ENCODE measurements at regions not wholly inside any gene's neighbourhood (a gene's known extent, or its start where the extent isn't known, plus 50 kb on each side); places are given as distances from the start of the nearest gene placed in this dataset.
"Not testable (repeated sequence)": the region's sequence is repeated elsewhere in the genome, so short reads cannot be mapped to it uniquely, and the experiment has no call there.

DNA sequence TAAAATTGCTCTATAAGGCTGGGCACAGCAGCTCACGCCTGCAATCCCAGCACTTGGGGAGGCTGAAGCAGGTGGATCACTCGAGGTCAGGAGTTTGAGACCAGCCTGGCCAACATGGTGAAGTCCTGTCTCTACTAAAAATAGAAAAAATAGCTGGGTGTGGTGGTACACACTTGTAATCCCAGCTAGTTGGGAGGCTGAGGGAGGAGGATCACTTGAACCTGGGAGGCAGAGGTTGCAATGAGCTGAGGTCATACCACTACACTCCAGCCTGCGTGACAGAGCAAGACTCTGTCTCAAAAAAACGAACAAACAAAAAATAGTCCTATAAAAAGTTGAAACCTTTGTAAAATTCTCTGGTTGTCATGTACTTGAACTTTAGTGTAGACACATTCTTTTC, 93.0 kb upstream of the KIF26B start:
- DNase-seq (ENCODE audit: low read depth): not testable (repeated sequence)

GRCh38 chr1:245060684-245061374, 94.0 kb upstream of the KIF26B start:
- no peak for DNase-seq (ENCODE audit: low read depth)

GRCh38 chr1:245059806-245060424, 94.9 kb upstream of the KIF26B start:
- no peak for DNase-seq (ENCODE audit: low read depth)

DNA sequence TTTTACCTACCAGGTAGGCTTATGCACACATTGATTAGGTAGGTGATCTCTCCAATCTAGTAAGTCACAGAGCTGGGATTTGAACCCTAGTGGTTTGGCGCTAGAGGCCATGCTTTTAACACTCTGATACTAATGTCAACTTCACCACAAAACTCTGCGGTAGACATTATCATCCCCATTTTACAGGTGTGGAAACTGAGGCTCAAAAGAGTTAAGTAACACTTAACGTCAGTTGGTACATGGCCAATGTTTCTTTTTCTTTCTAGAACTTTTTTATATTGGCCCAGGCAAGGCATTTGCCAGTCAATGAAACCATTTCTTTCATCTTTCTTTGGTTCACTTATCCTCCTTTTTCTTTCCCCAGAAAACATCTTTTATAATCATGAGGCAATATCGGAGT, 95.9 kb upstream of the KIF26B start:
- no peak for DNase-seq (ENCODE audit: low read depth)

GRCh38 chr1:245058436-245058835, 96.3 kb upstream of the KIF26B start:
- DNase-seq (ENCODE audit: low read depth): no peak

DNA sequence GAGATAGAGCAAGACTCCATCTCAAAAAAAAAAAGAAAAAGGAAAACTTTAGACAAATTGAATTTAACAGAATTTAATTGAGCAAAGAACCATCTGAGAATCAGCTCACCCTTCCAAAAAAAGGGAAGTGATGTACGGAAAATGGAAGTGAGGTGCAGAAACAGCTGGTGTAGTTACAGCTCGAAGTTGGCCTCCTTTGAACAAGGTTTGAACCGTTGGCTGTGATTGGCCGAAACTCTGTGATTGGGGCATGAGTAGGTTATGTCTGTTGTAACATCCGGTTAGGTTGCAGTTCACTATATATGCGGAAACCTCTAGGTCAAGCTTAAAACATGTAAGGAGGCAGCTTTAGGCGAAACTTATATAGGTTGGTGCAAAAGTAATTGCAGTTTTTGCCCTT, 97.9 kb upstream of the KIF26B start:
- DNase-seq (ENCODE audit: low read depth): no peak

DNA sequence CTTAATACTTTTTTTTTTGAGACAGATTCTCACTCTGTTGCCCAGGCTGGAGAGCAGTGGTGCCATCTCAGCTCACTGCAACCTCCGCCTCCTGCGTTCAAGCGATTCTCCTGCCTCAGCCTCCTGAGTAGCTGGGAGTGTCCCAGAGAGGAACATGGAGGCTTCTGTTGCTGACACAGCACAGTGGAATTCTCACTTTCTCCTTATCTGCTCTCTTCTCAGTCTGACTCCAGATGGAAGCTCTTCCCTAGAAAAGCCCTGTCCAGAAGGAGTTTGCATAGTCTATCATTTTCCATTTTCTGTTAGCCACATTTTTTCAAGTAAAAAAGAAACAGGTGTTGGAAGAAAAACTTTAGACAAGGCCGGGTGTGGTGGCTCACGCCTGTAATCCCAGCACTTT, 98.5 kb upstream of the KIF26B start:
- not testable (repeated sequence) for DNase-seq (ENCODE audit: low read depth)

- DNase-seq (ENCODE audit: low read depth): no peak
Measured at GRCh38 chr1:245055752-245056151, 99.0 kb upstream of the KIF26B start.

DNA sequence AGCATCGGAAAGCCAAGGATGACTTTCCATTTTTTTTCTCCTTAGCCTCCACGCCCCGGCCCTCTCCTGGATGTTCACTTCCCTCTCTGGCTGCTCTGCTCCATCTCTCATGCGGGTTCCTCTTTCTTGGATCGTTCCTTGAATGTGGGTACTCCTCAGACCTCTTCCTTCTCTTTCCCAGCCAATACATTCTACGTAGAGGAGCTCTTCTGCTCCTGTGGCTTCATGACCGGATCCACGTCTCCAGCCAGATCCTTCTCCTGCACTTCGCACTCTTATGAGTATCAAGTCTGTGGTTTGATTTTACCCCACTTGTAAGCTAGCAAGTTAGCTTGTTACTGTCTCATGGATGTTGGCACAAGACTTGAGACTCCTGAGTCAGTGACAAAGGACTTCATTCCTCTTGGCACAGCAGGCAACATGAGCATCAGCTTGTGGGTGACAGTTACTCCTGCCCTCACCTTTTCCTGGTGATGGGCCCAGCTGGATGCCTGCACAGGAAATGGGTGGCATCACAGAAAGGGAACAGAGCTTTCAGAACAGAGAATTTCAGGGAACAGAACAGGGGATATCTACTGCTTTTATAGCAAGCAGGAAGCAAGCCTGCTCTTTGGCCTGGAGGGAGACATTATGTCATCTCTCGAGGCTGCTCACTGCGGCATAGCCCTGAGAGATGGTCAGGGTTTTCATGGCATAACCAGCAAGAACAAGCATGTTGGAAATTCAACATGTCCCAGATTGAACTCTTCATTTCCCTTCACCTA, 100.1 kb upstream of the KIF26B start:
- no peak for DNase-seq (ENCODE audit: low read depth)

GRCh38 chr1:245054105-245054504, 100.7 kb upstream of the KIF26B start:
- DNase-seq (ENCODE audit: low read depth): no peak

DNA sequence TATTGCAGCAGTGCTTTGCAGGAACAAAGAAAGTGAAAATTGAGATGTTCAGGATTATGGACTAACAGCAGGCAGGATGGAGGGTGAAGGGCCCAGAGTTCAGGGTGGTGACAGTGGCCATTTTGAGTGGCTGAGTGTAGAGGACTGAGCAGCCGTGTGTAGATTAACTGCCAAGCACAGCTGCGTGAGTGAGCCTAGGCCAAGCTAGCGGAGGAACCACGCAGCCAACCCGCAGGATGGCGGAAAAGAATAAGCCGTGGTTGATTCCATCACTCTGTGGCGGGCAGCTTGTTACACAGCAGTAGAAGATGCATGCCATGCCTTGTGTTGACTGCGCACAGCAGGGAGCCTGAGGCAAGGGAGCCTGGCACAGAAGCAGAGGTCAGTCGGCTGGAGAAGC, 102.5 kb upstream of the KIF26B start:
- no peak for DNase-seq (ENCODE audit: low read depth)

GRCh38 chr1:245051349-245052221, 103.2 kb upstream of the KIF26B start:
- no peak for DNase-seq (ENCODE audit: low read depth)

GRCh38 chr1:245046769-245047168, 108.0 kb upstream of the KIF26B start:
- no peak for DNase-seq (ENCODE audit: low read depth)

DNA sequence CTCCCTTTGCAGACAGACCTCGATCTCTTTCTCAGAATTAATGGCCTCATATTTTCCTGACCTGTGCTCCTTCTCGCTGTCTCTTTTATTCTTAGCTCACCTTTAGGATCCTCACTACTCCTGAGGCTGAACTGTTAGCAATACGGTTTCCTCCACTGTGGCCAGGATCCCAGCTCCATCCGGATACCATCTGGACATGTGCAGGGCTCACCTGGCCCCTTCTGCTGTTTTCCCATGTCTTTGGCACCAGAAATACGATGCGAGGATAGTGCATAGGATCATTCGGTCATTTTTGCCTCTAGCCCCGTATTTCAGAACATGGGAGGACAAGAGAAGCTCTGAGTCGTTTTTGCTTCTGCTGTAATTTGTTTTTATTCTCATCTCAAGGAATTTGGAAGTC, 108.5 kb upstream of the KIF26B start:
- no peak for DNase-seq (ENCODE audit: low read depth)

DNA sequence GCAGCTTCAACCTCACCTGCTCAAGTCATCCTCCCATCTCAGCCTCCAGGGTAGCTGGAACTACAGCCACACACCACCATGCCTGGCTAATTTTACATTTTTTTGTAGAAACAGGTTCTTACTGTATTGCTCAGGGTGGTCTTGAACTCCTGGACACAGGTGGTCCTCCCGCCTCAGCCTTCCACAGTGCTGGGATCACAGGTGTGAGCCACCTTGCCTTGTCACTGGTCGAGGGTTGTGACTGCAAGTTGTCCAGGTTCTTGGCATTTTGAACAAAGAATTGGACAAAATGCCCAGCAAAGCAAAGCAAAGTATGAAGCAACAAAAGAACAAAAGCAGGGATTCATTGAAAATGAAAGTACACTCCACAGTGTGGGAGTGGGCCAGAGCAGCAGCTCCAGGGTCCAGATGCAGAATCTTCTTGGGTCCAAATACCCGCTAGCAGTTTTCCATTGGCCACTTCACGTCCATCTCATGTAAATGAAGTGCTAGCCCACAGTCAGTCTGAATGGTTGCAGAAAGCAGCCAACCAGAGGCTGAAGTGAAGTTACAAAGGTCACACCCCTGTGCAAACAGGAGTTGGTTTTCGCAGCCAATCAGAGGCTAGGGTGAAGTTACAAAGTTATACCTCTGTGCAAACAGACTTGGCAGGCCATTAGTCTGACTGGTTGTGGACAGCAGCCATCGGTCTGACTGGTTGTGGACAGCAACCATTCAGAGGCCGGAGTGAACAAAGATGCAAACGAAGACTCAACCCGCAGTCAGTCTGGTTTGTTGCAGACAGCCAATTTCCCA, 109.5 kb upstream of the KIF26B start:
- no peak for DNase-seq (ENCODE audit: low read depth)

DNA sequence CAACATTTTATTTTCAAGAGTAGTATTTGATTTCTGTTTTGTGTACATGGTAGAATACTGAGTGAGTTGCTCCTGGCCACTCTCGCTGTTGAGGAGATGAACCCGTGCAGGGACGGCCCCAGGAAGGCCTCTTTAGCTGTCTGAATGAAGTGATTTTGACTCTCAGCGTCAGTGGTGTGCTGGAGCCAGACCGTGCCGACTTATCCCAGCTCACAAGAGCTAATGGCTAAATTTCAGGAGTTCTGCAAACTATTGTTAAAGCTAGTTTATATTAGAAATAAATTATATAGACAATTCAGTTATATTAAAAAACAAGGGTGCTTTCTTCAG, 111.2 kb upstream of the KIF26B start:
- DNase-seq (ENCODE audit: low read depth): no peak

DNA sequence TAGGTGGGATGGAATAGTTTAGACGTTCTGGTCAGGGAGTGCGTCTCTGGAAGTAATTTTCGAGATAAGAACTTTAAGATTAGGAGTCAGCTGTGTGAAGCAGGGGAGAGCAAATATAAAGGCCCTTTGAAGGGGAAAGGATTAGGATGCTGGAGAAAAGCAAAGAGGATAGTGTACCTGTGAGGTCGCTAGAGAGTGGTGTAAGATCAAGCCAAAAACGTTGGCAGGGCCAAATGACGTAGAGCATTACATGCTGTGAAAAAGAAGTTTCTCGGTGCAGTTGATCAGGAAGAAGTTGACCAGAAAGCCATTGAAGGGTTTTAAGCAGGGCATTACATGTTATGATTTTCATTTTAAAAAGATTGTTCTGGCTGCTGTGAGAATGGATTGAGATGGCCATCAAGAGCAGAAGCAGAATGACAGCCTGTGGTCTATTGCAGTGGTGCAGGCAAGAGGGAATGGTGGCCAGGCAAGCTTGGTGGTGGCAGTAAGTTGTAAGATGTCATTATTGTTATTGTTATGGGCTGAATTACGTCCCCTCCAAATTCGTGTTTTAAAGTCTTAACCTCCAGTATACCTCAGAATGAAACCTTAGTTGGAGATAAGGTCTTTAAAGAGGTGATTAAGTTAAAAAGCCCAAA, 113.6 kb upstream of the KIF26B start:
- no peak for DNase-seq (ENCODE audit: low read depth)

- no peak for DNase-seq (ENCODE audit: low read depth)
Measured at GRCh38 chr1:245039196-245039595, 115.6 kb upstream of the KIF26B start.

DNA sequence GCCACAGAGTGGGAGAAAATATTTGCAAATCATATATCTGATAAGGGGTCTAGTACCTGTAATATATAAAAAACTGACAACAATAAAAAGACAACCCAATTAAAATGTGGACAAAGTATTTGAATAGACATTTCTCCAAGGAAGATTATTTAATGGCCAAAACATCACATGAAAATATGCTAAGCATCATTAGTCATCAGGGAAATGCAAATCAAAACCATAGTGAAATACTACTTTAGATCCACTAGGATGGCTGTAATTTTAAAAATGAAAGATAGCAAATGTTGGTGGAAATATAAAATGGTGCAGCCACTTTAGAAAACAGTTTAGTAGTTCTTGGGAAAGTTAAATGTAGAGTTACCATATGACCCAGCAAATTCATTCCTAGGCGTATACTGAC, 118.7 kb upstream of the KIF26B start:
- no peak for DNase-seq (ENCODE audit: low read depth)

GRCh38 chr1:245031041-245031440, 123.7 kb upstream of the KIF26B start:
- no peak for DNase-seq (ENCODE audit: low read depth)

- no peak for DNase-seq (ENCODE audit: low read depth)
Measured at GRCh38 chr1:245026247-245026646, 128.5 kb upstream of the KIF26B start.

Measured in GM04503 (cell line).